ENCODE measurements at regions not wholly inside any gene's neighbourhood (a gene's known extent, or its start where the extent isn't known, plus 50 kb on each side); places are given as distances from the start of the nearest gene placed in this dataset.

GRCh38 chr14:71824816-71825215 is 107.4 kb upstream of the RGS6 start:
- DNase-seq: no peak

GRCh38 chr14:71833476-71833875 is 98.8 kb upstream of the RGS6 start:
- 64 to 87% methylated on average over 3 of the region's 3 CpGs for WGBS, 2 donors
- ATAC-seq (ENCODE audit: insufficient read depth, low FRiP score) (no peak), DNase-seq (peak in 2 of 3 donors; percentile 4 to 18)
- Histone ChIP-seq H3K4me1 (ENCODE audit: control insufficient read depth in 5 of 5, insufficient read depth in 5 of 5, low read length in 5 of 5) (peaks cover 0 to 2% (median 0%) of the 10 kb centered on the region in 5 donors), H3K27ac (ENCODE audit: low read depth in 1 of 2, low read length in 1 of 2) (no peak overlapping the region), H3K4me3 (no peak overlapping the region), H3K9ac (ENCODE audit: insufficient read depth in 1 of 2, low read length in 2 of 2) (no peak overlapping the region), H3K27me3 (ENCODE audit: control insufficient read depth in 3 of 3, insufficient read depth in 3 of 3, low read length in 2 of 3) (no peaks in the 10 kb centered on the region), H3K36me3 (ENCODE audit: control insufficient read depth in 4 of 4, insufficient read depth in 4 of 4, low read length in 4 of 4) (no peaks in the 10 kb centered on the region), H3K9me3 (ENCODE audit: control insufficient read depth in 4 of 4, insufficient read depth in 3 of 4, low read length in 3 of 4) (peaks cover 0 to 11% (median 3%) of the 10 kb centered on the region in 4 donors)
- TF ChIP-seq CTCF (IDR thresholded peaks at IDR 0.05; ENCODE audit: control extremely low read depth, extremely low read depth): no peak

More at GRCh38 chr14:71824816-71825215, 107.4 kb upstream of the RGS6 start:
- H3K9me3 ChIP-seq (ENCODE audit: control insufficient read depth in 4 of 4, insufficient read depth in 3 of 4, low read length in 3 of 4): no peaks in the 10 kb centered on the region
- ATAC-seq (ENCODE audit: insufficient read depth, low FRiP score): no peak
- H3K9ac ChIP-seq (ENCODE audit: insufficient read depth in 1 of 2, low read length in 2 of 2): no peak overlapping the region
- H3K27ac ChIP-seq (ENCODE audit: low read depth in 1 of 2, low read length in 1 of 2): no peak overlapping the region
- H3K4me1 ChIP-seq (ENCODE audit: control insufficient read depth in 5 of 5, insufficient read depth in 5 of 5, low read length in 5 of 5): no peaks in the 10 kb centered on the region
- no peaks in the 10 kb centered on the region for H3K36me3 ChIP-seq (ENCODE audit: control insufficient read depth in 4 of 4, insufficient read depth in 4 of 4, low read length in 4 of 4)
- no peak overlapping the region for H3K4me3 ChIP-seq
- TF ChIP-seq CTCF (IDR thresholded peaks at IDR 0.05; ENCODE audit: control extremely low read depth, extremely low read depth): no peak
- WGBS, 2 donors: 78 to 81% methylated on average over 5 of the region's 5 CpGs
- no peaks in the 10 kb centered on the region for H3K27me3 ChIP-seq (ENCODE audit: control insufficient read depth in 3 of 3, insufficient read depth in 3 of 3, low read length in 2 of 3)

- Histone ChIP-seq H3K27ac (ENCODE audit: low read depth in 1 of 2, low read length in 1 of 2) (no peak overlapping the region), H3K4me1 (ENCODE audit: control insufficient read depth in 5 of 5, insufficient read depth in 5 of 5, low read length in 5 of 5) (peaks cover 0 to 2% (median 0%) of the 10 kb centered on the region in 5 donors), H3K9me3 (ENCODE audit: control insufficient read depth in 4 of 4, insufficient read depth in 3 of 4, low read length in 3 of 4) (peaks cover 0 to 11% (median 3%) of the 10 kb centered on the region in 4 donors), H3K36me3 (ENCODE audit: control insufficient read depth in 4 of 4, insufficient read depth in 4 of 4, low read length in 4 of 4) (no peaks in the 10 kb centered on the region), H3K4me3 (no peak overlapping the region), H3K9ac (ENCODE audit: insufficient read depth in 1 of 2, low read length in 2 of 2) (no peak overlapping the region), H3K27me3 (ENCODE audit: control insufficient read depth in 3 of 3, insufficient read depth in 3 of 3, low read length in 2 of 3) (no peaks in the 10 kb centered on the region)
- no peak for TF ChIP-seq CTCF (IDR thresholded peaks at IDR 0.05; ENCODE audit: control extremely low read depth, extremely low read depth)
- 76 to 87% methylated on average over 4 of the region's 4 CpGs for WGBS, 2 donors
- ATAC-seq (ENCODE audit: insufficient read depth, low FRiP score) (no peak), DNase-seq (no peak)
Measured at GRCh38 chr14:71834284-71835204, 97.7 kb upstream of the RGS6 start.

Measured in lung (tissue), 11 donors.